D721Med (cell line): ENCODE measurements at regions not wholly inside any gene's neighbourhood (a gene's known extent, or its start where the extent isn't known, plus 50 kb on each side); places are given as distances from the start of the nearest gene placed in this dataset.

Experiments
- DNase-seq: peaks from one replicate; pipeline ENCODE4 v3.0.0; 2011; ENCODE audit warnings: low spot score; ENCODE audit not compliant: insufficient read length
- FAIRE-seq: peaks from 2 replicates; lab custom pipeline; 2011; peaks lifted over from hg19 to GRCh38; lab: Jason Lieb, UNC
- TF ChIP-seq, protein P1 (sequence below): IDR thresholded peaks from 2 replicates; pipeline ENCODE4 v1.5.1; 2012; ENCODE audit warnings: mild to moderate bottlenecking, control low read depth; ENCODE audit not compliant: insufficient read depth; ENCODE audit errors: missing control alignments

GRCh38 chr9:80062567-80062966 lies 490.8 kb downstream of the TLE4 start:
- FAIRE-seq (no peak), DNase-seq (no peak)
- TF ChIP-seq, protein P1, sequence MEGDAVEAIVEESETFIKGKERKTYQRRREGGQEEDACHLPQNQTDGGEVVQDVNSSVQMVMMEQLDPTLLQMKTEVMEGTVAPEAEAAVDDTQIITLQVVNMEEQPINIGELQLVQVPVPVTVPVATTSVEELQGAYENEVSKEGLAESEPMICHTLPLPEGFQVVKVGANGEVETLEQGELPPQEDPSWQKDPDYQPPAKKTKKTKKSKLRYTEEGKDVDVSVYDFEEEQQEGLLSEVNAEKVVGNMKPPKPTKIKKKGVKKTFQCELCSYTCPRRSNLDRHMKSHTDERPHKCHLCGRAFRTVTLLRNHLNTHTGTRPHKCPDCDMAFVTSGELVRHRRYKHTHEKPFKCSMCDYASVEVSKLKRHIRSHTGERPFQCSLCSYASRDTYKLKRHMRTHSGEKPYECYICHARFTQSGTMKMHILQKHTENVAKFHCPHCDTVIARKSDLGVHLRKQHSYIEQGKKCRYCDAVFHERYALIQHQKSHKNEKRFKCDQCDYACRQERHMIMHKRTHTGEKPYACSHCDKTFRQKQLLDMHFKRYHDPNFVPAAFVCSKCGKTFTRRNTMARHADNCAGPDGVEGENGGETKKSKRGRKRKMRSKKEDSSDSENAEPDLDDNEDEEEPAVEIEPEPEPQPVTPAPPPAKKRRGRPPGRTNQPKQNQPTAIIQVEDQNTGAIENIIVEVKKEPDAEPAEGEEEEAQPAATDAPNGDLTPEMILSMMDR, result no peak

DNA sequence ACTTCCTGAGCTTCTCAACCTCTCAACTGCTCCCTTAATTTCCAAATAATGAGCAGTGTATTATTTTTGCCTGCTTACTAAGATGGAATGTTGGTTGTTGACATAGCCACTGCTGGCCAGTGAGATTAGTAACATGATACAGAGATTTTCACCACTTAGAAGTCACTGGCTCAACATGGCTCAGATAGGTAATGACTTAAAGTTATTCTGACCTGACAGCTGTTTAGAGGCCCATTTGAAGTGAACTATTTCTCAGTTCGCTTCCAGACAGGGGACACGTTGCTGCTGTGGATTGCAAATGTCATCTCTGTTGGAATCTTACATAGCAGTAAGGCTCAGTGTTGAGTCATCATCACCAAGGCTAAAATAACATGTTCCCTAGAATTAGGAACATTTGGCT lies 490.2 kb downstream of the TLE4 start:
- TF ChIP-seq, protein P1, result no peak
- FAIRE-seq (no peak), DNase-seq (no peak)

DNA sequence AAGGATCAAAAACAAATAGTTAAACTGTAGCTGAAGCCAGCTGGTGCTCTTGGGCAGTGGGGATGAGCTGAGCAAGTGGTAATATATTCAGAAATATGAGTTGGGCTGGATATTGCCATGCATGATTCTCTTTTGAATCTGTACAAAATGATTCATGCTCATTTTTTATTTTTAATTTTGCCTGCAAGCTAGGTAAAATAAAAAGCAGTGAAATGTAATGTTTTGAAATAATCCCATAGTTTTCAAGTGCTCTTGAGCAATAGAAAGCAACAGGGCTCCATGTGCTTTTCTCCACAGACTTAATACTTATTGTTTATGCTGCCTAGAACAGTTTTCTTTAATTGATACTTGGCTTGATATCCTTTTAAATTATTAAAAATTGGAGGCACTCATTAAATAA lies 489.3 kb downstream of the TLE4 start:
- no peak for FAIRE-seq
- TF ChIP-seq, protein P1, result no peak
- DNase-seq, result no peak

DNA sequence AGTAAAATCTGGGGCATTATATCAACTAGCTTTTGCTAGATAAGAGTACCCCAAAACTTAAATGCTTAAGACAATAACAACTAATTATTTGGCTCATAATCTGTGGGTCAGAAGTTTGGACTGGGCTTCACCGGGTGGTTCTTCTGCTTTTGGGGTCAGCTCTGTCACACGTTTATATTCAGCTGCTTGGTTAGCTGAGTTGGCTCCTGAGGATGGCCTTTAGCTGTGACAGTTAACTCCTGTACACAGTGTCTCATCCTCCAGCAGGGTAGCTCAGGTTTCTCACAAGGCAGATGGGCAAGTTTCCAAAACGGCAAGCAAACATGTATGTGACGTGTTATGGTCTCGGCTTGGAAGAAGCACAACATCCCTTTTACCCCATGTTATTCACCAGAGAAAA lies 488.2 kb downstream of the TLE4 start:
- TF ChIP-seq, protein P1, result no peak
- FAIRE-seq (no peak), DNase-seq (no peak)

- TF ChIP-seq, protein P1, result no peak
- DNase-seq (no peak), FAIRE-seq (no peak)
These were observed 487.4 kb downstream of the TLE4 start for GRCh38 chr9:80059191-80059590.

GRCh38 chr9:80052830-80053229 lies 481.1 kb downstream of the TLE4 start:
- FAIRE-seq, result no peak
- TF ChIP-seq, protein P1, result no peak
- DNase-seq, result no peak

- DNase-seq, result no peak
- FAIRE-seq, result no peak
- TF ChIP-seq, protein P1, result no peak
These were observed 477.5 kb downstream of the TLE4 start for GRCh38 chr9:80049096-80049782.
